ENCODE measurements at regions not wholly inside any gene's neighbourhood (a gene's known extent, or its start where the extent isn't known, plus 50 kb on each side); places are given as distances from the start of the nearest gene placed in this dataset.

DNA sequence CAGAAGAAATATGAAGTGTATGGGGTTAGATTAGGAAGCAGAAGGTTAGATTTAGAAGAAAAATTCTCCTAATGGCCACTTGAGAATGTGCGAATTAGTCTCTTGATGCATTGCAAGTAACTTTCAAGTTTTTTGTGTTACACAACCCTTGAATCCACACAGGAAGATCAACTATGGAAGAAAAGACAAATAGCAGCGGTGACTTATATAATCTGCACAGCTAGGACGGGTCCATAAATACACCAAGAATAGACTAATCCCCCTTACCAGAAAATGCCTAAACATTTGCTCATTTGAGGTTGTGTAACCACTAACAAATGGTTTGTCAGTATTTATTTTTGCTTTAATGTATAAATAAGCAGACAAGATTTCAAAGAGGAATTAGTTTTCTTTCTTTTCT is 182.6 kb downstream of the TGFB2 start:
- Mint-ChIP-seq H3K27ac (no peak overlapping the region), H3K9me3 (no peaks in the 10 kb centered on the region), H3K4me1 (peaks cover 68% of the 10 kb centered on the region), H3K4me3 (no peak overlapping the region), H3K36me3 (ENCODE audit: low read depth) (no peaks in the 10 kb centered on the region), H3K27me3 (ENCODE audit: low read depth, poor library complexity) (no peaks in the 10 kb centered on the region)
- DNase-seq, result no peak
- TF ChIP-seq, protein P1, sequence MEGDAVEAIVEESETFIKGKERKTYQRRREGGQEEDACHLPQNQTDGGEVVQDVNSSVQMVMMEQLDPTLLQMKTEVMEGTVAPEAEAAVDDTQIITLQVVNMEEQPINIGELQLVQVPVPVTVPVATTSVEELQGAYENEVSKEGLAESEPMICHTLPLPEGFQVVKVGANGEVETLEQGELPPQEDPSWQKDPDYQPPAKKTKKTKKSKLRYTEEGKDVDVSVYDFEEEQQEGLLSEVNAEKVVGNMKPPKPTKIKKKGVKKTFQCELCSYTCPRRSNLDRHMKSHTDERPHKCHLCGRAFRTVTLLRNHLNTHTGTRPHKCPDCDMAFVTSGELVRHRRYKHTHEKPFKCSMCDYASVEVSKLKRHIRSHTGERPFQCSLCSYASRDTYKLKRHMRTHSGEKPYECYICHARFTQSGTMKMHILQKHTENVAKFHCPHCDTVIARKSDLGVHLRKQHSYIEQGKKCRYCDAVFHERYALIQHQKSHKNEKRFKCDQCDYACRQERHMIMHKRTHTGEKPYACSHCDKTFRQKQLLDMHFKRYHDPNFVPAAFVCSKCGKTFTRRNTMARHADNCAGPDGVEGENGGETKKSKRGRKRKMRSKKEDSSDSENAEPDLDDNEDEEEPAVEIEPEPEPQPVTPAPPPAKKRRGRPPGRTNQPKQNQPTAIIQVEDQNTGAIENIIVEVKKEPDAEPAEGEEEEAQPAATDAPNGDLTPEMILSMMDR (IDR thresholded peaks at IDR 0.05), result no peak

DNA sequence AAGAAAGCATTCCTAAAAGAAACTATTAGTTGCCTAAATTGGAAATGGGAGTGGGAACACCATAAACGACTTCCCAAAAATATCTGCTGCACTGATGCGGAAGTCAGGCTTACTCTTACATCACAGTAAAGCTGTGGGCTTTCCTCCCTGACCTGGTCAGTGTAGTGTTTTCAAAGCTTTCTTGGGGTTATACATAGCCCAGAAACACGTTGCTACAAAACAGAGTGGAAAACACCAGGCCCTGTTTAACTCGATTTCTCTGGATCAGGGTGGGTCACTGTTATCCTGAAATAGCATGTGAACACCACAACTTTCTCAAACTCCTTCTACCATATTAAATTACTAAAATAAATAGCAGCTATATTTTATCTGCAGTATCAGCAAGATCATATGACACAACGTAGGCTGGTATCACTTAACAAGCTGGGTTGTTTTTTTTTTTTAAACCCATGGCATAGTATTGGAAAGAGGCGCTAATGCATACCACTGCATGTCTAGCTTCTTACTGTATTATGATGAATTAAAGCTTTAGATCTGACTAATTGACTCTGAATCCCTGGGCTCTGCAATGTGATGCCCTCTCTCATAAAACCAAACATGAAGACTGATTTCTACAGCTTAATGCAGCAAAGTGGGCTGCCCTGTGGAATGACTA is 184.6 kb downstream of the TGFB2 start:
- TF ChIP-seq, protein P1 (IDR thresholded peaks at IDR 0.05), result no peak
- no peaks in the 10 kb centered on the region for H3K27me3 Mint-ChIP-seq (ENCODE audit: low read depth, poor library complexity)
- peaks cover 56% of the 10 kb centered on the region for H3K4me1 Mint-ChIP-seq
- H3K27ac Mint-ChIP-seq, result peak overlapping the region; percentile 49
- peaks cover 5% of the 10 kb centered on the region for H3K9me3 Mint-ChIP-seq
- DNase-seq, result no peak
- H3K4me3 Mint-ChIP-seq, result no peak overlapping the region
- H3K36me3 Mint-ChIP-seq (ENCODE audit: low read depth), result no peaks in the 10 kb centered on the region

DNA sequence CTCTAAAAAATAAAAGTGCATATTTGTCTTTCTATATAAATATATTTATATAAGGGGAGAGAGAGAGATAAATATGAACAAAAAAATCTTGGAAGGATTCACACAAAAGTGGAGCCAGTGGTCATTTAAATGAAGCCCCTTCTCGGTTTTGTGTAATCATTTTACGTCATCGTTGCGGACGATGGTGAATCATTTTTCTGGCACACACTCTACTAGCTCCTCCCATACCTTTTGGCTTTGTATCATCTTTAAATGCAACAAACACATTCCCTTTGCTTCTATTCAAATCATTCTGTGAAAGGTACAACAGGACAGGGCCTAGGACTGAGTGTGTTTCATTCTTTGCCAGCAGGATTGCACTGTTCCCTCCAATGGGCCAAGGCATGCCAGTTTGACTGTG is 186.8 kb downstream of the TGFB2 start:
- H3K9me3 Mint-ChIP-seq, result peaks cover 5% of the 10 kb centered on the region
- H3K27me3 Mint-ChIP-seq (ENCODE audit: low read depth, poor library complexity), result no peaks in the 10 kb centered on the region
- no peak overlapping the region for H3K27ac Mint-ChIP-seq
- no peak overlapping the region for H3K4me3 Mint-ChIP-seq
- no peaks in the 10 kb centered on the region for H3K36me3 Mint-ChIP-seq (ENCODE audit: low read depth)
- TF ChIP-seq, protein P1 (IDR thresholded peaks at IDR 0.05), result no peak
- H3K4me1 Mint-ChIP-seq, result peaks cover 42% of the 10 kb centered on the region
- DNase-seq, result no peak

DNA sequence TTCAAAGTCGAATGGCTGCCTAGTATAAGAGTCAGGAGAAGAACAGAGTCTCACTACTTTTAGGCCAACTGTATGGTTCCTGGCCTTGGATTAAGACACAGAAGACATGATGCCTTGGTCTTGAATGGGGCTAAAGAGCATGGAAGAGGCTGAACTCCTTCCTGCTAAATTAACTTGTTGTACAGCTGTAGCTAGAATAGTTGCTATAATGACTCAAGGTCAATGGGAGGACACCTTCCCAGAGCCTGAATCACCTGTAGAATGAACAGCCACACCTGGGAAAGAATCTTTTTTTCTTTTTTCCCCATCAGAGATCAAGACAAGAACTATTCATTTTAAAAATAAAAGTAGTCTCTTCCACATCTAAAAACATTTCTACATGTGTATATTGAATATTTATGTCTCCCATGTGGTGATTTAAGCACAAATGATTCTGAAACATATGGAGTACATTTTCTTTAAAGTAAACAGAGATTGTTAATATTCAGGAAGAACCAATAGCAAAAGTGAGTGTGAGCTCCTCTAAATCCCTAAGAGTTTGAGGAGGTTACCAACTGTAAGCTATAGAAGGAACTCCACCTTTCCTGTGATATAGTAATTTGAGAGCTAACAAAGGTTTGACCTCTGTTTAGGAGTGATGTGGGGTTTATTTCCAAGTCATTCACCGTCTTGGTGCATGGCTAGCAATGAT is 191.3 kb downstream of the TGFB2 start:
- no peak overlapping the region for H3K4me3 Mint-ChIP-seq
- H3K4me1 Mint-ChIP-seq, result peaks cover 7% of the 10 kb centered on the region
- no peaks in the 10 kb centered on the region for H3K27me3 Mint-ChIP-seq (ENCODE audit: low read depth, poor library complexity)
- H3K9me3 Mint-ChIP-seq, result peaks cover 5% of the 10 kb centered on the region
- TF ChIP-seq, protein P1 (IDR thresholded peaks at IDR 0.05), result no peak
- H3K27ac Mint-ChIP-seq, result no peak overlapping the region
- no peak for DNase-seq
- H3K36me3 Mint-ChIP-seq (ENCODE audit: low read depth), result no peaks in the 10 kb centered on the region

DNA sequence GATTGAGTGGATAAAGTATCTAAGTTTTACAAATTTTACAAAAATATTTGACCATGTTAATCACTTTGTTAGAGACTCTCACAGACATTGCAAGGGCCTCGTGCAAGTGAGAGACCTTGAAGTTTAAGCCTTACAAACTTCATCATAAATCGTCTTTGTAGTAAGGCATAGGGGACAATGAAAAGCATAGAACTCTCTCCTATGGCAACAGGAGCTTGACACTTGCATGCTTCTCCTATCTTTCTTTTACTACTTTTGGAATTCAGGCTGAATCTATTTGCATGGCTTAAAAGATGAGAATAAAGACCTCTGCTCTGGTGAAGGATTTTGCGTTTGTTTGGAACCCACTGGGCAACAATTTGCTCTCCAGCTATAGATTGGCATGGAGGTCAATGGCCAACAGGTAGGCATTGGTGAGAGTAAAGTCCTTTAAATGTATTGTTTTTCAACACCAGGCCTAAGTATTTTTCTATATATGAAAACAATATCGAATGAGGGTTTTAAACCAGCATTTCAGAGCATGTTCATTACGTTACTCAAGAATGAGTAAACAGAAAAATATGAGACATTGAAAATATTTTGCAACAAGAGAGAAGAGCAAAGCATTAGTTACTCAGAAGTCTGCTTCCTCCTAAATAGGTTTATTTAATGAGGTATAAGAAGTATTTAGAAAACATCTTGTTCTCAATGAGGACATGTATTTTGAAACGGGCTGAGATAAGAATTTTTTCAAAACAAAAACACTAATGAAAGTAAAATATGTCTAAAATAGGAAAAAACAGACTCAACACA is 192.2 kb downstream of the TGFB2 start:
- TF ChIP-seq, protein P1 (IDR thresholded peaks at IDR 0.05), result no peak
- H3K36me3 Mint-ChIP-seq (ENCODE audit: low read depth), result no peaks in the 10 kb centered on the region
- peaks cover 5% of the 10 kb centered on the region for H3K9me3 Mint-ChIP-seq
- peaks cover 7% of the 10 kb centered on the region for H3K4me1 Mint-ChIP-seq
- H3K27ac Mint-ChIP-seq, result no peak overlapping the region
- no peak for DNase-seq
- H3K27me3 Mint-ChIP-seq (ENCODE audit: low read depth, poor library complexity), result no peaks in the 10 kb centered on the region
- no peak overlapping the region for H3K4me3 Mint-ChIP-seq
